Stimulated activated naive CD8-positive, alpha-beta T cell treated with anti-CD3 and anti-CD28 coated beads, Interleukin-15, Interleukin-2, amounts not matched to agents 100 ng/mL and 50 ng/mL, for 24 hours (primary cell): ENCODE measurements at regions not wholly inside any gene's neighbourhood (a gene's known extent, or its start where the extent isn't known, plus 50 kb on each side); places are given as distances from the start of the nearest gene placed in this dataset.
"Not testable (repeated sequence)": the region's sequence is repeated elsewhere in the genome, so short reads cannot be mapped to it uniquely, and the experiment has no call there.

Experiments
- H3K27ac Mint-ChIP-seq: one replicate; pipeline ENCODE4 v1.8.0; 2021; ENCODE audit warnings: mild to moderate bottlenecking, mixed read lengths
- H3K27me3 Mint-ChIP-seq: one replicate; pipeline ENCODE4 v1.8.0; 2021; ENCODE audit warnings: mixed read lengths
- H3K36me3 Mint-ChIP-seq: one replicate; pipeline ENCODE4 v1.8.0; 2021; ENCODE audit warnings: low read depth, mixed read lengths
- H3K4me1 Mint-ChIP-seq: one replicate; pipeline ENCODE4 v1.8.0; 2021; ENCODE audit warnings: low read depth, mixed read lengths
- H3K4me3 Mint-ChIP-seq: one replicate; pipeline ENCODE4 v1.8.0; 2021; ENCODE audit warnings: mild to moderate bottlenecking, mixed read lengths
- H3K9me3 Mint-ChIP-seq: one replicate; pipeline ENCODE4 v1.8.0; 2021; ENCODE audit warnings: mixed read lengths

- H3K4me1 Mint-ChIP-seq, result no peaks in the 10 kb centered on the region
- H3K4me3 Mint-ChIP-seq, result no peak overlapping the region
- H3K36me3 Mint-ChIP-seq, result no peaks in the 10 kb centered on the region
- H3K27me3 Mint-ChIP-seq, result no peaks in the 10 kb centered on the region
- H3K9me3 Mint-ChIP-seq, result peaks cover 10% of the 10 kb centered on the region
- no peak overlapping the region for H3K27ac Mint-ChIP-seq
Observed at GRCh38 chr4:27928761-27929540, 1068.3 kb downstream of the STIM2 start.

- peaks cover 10% of the 10 kb centered on the region for H3K9me3 Mint-ChIP-seq
- H3K4me1 Mint-ChIP-seq, result no peaks in the 10 kb centered on the region
- H3K27ac Mint-ChIP-seq, result no peak overlapping the region
- H3K4me3 Mint-ChIP-seq, result no peak overlapping the region
- no peaks in the 10 kb centered on the region for H3K36me3 Mint-ChIP-seq
- H3K27me3 Mint-ChIP-seq, result no peaks in the 10 kb centered on the region
Observed at GRCh38 chr4:27930291-27930690, 1069.7 kb downstream of the STIM2 start.

- no peak overlapping the region for H3K4me3 Mint-ChIP-seq
- no peaks in the 10 kb centered on the region for H3K27me3 Mint-ChIP-seq
- H3K36me3 Mint-ChIP-seq, result no peaks in the 10 kb centered on the region
Observed at GRCh38 chr4:27930976-27931375, 1070.3 kb downstream of the STIM2 start.

DNA sequence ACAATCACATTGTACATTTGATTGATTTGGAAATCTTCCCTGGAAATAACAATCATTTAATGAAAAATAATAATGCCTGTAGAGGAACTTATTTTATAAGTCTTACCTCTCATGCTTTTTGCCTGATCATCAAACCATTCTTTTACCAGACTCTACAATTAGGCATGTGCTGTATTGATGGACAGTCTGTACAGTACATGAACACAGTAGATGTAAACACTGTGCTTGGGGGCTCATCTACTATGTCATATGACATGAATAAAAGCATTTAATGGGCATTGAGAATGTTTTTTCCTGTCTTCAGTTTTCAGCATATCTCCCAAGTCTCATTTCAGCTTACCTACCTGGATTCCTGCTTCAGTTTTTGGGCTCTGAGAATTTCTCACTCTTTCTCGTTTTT, 1070.9 kb downstream of the STIM2 start:
- Mint-ChIP-seq H3K4me1 (no peaks in the 10 kb centered on the region), H3K4me3 (no peak overlapping the region), H3K27ac (no peak overlapping the region), H3K27me3 (no peaks in the 10 kb centered on the region), H3K9me3 (peaks cover 13% of the 10 kb centered on the region), H3K36me3 (no peaks in the 10 kb centered on the region)

More at GRCh38 chr4:27930976-27931375, 1070.3 kb downstream of the STIM2 start:
- Mint-ChIP-seq H3K4me1 (no peaks in the 10 kb centered on the region), H3K9me3 (peaks cover 12% of the 10 kb centered on the region), H3K27ac (no peak overlapping the region)

GRCh38 chr4:27934871-27935270, 1074.2 kb downstream of the STIM2 start:
- no peak overlapping the region for H3K4me3 Mint-ChIP-seq
- no peaks in the 10 kb centered on the region for H3K27me3 Mint-ChIP-seq
- peaks cover 8% of the 10 kb centered on the region for H3K9me3 Mint-ChIP-seq
- H3K4me1 Mint-ChIP-seq, result no peaks in the 10 kb centered on the region
- no peak overlapping the region for H3K27ac Mint-ChIP-seq
- no peaks in the 10 kb centered on the region for H3K36me3 Mint-ChIP-seq

DNA sequence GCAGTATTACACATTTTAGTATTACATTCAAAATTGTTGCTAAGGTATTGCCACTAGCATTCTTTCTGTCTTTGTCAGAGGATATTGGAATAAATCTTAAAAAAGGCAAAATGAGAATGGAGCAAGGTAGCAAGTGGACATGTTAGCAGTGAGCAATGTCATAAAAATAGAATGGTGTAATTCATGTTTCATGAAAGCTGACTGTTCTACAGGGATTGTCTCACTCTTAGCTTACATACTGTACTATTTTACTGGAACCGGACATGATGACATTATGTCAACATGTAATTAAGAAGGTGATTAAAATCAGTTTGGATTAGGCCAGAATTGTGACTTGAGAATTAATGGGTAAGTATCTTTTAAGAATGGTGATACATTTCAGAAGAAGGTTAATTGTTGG, 1086.2 kb downstream of the STIM2 start:
- Mint-ChIP-seq H3K27ac (no peak overlapping the region), H3K4me3 (no peak overlapping the region), H3K9me3 (peaks cover 5% of the 10 kb centered on the region), H3K27me3 (no peaks in the 10 kb centered on the region), H3K4me1 (no peaks in the 10 kb centered on the region), H3K36me3 (no peaks in the 10 kb centered on the region)

GRCh38 chr4:27947302-27947701, 1086.7 kb downstream of the STIM2 start:
- Mint-ChIP-seq H3K9me3 (peaks cover 5% of the 10 kb centered on the region), H3K36me3 (no peaks in the 10 kb centered on the region), H3K4me1 (no peaks in the 10 kb centered on the region), H3K27ac (no peak overlapping the region), H3K27me3 (no peaks in the 10 kb centered on the region), H3K4me3 (no peak overlapping the region)

- Mint-ChIP-seq H3K4me3 (no peak overlapping the region), H3K9me3 (peaks cover 4% of the 10 kb centered on the region), H3K4me1 (no peaks in the 10 kb centered on the region), H3K36me3 (no peaks in the 10 kb centered on the region), H3K27me3 (no peaks in the 10 kb centered on the region), H3K27ac (no peak overlapping the region)
Observed at GRCh38 chr4:27964095-27964494, 1103.5 kb downstream of the STIM2 start.

- Mint-ChIP-seq H3K4me3 (no peak overlapping the region), H3K27ac (no peak overlapping the region), H3K4me1 (no peaks in the 10 kb centered on the region), H3K27me3 (no peaks in the 10 kb centered on the region), H3K36me3 (no peaks in the 10 kb centered on the region), H3K9me3 (peaks cover 3% of the 10 kb centered on the region)
Observed at GRCh38 chr4:27966664-27967063, 1106.0 kb downstream of the STIM2 start.

- Mint-ChIP-seq H3K4me1 (no peaks in the 10 kb centered on the region), H3K27me3 (no peaks in the 10 kb centered on the region), H3K27ac (no peak overlapping the region), H3K9me3 (peaks cover 23% of the 10 kb centered on the region), H3K4me3 (no peak overlapping the region), H3K36me3 (no peaks in the 10 kb centered on the region)
Observed at GRCh38 chr4:27973056-27973455, 1112.4 kb downstream of the STIM2 start.

DNA sequence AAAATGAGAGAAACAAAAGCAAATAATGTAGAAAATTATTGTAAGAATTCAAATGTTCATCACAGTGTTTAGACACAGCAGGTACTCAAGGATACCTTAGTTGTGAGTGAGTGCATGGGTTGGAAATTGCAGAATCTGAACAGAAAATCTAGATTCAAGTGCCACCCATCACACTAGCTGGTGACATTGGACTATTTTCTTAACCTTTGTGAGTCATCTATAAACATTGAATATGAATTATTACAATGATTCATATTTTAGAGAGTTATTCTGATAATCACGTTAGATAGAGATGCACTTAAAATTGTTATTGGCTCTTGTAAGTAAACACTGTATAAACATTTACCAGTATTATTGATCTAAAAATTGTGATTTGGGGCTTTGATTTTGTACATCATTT, 1113.1 kb downstream of the STIM2 start:
- no peaks in the 10 kb centered on the region for H3K4me1 Mint-ChIP-seq
- no peaks in the 10 kb centered on the region for H3K36me3 Mint-ChIP-seq
- peaks cover 23% of the 10 kb centered on the region for H3K9me3 Mint-ChIP-seq
- H3K27ac Mint-ChIP-seq, result no peak overlapping the region
- H3K4me3 Mint-ChIP-seq, result no peak overlapping the region
- H3K27me3 Mint-ChIP-seq, result no peaks in the 10 kb centered on the region

DNA sequence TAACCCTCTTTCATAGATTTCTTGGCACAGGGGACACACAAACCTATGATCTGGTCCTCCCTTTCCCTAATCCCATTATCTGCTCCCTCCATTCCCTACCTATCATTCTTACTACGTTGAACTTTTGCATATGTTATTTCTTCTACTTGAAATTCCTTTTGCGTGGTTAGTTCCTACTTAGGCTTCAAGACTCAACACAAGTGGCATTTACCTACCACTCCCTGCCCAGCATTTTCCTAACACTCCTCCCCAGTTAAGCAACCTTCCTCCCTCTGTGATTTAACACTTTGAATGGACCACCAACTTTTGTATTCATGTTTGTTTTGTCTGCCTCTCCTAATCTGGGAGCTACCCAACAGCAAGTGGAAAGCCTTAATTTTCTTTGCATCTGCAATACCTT, 1113.7 kb downstream of the STIM2 start:
- Mint-ChIP-seq H3K4me1 (no peaks in the 10 kb centered on the region), H3K4me3 (no peak overlapping the region), H3K9me3 (peaks cover 28% of the 10 kb centered on the region), H3K27me3 (no peaks in the 10 kb centered on the region), H3K27ac (no peak overlapping the region), H3K36me3 (no peaks in the 10 kb centered on the region)

DNA sequence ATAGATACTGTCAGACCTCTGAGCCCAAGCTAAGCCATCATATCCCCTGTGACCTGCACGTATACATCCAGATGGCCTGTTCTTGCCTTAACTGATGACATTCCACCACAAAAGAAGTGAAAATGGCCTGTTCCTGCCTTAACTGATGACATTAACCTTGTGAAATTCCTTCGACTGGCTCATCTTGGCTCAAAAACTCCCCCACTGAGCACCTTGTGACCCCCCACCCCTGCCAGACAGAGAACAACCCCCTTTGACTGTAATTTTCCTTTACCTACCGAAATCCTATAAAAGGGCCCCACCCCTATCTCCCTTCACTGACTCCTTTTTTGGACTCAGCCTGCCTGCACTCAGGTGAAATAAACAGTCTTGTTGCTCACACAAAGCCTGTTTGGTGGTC, 1114.2 kb downstream of the STIM2 start:
- H3K4me1 Mint-ChIP-seq, H3K36me3 Mint-ChIP-seq, H3K27ac Mint-ChIP-seq, H3K27me3 Mint-ChIP-seq, H3K4me3 Mint-ChIP-seq: not testable (repeated sequence)
- peaks cover 31% of the 10 kb centered on the region for H3K9me3 Mint-ChIP-seq

DNA sequence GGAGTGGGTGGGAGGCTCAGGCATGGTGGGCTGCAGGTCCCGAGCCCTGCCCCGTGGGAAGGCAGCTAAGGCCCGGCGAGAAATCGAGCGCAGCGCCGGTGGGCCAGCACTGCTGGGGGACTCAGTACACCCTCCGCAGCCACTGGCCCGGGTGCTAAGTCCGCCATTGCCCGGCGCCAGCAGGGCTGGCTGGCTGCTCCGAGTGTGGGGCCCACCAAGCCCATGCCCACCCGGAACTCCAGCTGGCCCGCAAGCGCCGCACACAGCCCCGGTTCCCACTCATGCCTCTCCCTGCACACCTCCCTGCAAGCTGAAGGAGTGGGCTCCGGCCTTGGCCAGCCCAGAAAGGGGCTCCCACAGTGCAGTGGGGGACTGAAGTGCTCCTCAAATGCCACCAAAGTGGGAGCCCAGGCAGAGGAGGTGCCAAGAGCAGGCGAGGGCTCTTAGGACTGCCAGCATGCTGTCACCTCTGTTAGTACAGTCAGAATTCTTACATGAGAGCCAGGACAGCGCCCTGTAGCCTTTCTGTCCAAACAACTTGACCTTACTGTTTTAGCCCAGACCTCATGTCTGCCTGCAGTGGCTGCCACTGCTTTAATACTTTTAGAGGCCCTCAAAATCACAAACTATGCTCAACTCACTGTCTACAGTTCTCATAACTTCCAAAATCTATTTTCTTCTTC, 1117.9 kb downstream of the STIM2 start:
- H3K9me3 Mint-ChIP-seq, result peaks cover 30% of the 10 kb centered on the region
- H3K36me3 Mint-ChIP-seq, H3K27me3 Mint-ChIP-seq, H3K4me1 Mint-ChIP-seq, H3K27ac Mint-ChIP-seq, H3K4me3 Mint-ChIP-seq: not testable (repeated sequence)

DNA sequence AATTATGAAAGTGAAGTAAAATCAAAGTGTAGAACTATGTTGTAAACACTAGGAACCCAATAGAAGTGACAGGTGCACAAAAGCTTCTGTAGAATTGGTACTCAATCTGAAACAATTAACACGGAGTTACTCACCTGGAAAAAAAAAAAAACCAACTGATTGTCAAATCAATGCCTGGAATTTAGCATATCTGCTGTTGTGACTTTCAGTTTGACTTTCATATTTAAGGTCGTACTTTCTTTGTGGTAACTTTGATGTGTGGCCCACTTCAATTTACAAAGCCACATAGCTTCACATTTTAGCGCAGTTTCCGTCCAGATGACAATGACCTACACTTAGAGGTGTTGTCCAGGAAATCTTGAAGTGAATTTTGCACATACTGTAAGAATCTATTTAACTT, 1124.9 kb downstream of the STIM2 start:
- Mint-ChIP-seq H3K4me1 (no peaks in the 10 kb centered on the region), H3K36me3 (no peaks in the 10 kb centered on the region), H3K27me3 (no peaks in the 10 kb centered on the region), H3K9me3 (no peaks in the 10 kb centered on the region), H3K4me3 (no peak overlapping the region), H3K27ac (no peak overlapping the region)

DNA sequence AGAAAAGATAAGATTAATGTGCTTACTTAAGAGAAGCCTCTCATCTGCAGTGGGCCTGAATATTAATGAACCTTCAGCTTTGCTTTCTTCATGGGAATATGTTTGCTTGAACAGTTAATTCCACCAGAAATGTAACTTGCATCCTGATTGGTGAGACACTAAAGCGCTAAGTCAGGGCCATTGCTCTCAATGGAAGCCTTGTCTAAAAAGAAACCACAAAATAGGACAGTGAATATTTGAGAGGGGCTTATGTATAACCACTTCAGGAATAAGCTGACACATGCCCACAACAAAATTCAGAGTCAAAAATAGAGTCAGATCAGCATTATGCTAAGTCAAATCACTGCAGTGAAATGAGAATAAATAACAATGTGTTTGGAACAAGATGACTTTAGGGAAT, 1125.8 kb downstream of the STIM2 start:
- H3K36me3 Mint-ChIP-seq, result no peaks in the 10 kb centered on the region
- H3K4me1 Mint-ChIP-seq, result no peaks in the 10 kb centered on the region
- H3K27me3 Mint-ChIP-seq, result no peaks in the 10 kb centered on the region
- H3K9me3 Mint-ChIP-seq, result no peaks in the 10 kb centered on the region
- no peak overlapping the region for H3K27ac Mint-ChIP-seq
- no peak overlapping the region for H3K4me3 Mint-ChIP-seq
